ENCODE measurements at regions not wholly inside any gene's neighbourhood (a gene's known extent, or its start where the extent isn't known, plus 50 kb on each side); places are given as distances from the start of the nearest gene placed in this dataset.

DNA sequence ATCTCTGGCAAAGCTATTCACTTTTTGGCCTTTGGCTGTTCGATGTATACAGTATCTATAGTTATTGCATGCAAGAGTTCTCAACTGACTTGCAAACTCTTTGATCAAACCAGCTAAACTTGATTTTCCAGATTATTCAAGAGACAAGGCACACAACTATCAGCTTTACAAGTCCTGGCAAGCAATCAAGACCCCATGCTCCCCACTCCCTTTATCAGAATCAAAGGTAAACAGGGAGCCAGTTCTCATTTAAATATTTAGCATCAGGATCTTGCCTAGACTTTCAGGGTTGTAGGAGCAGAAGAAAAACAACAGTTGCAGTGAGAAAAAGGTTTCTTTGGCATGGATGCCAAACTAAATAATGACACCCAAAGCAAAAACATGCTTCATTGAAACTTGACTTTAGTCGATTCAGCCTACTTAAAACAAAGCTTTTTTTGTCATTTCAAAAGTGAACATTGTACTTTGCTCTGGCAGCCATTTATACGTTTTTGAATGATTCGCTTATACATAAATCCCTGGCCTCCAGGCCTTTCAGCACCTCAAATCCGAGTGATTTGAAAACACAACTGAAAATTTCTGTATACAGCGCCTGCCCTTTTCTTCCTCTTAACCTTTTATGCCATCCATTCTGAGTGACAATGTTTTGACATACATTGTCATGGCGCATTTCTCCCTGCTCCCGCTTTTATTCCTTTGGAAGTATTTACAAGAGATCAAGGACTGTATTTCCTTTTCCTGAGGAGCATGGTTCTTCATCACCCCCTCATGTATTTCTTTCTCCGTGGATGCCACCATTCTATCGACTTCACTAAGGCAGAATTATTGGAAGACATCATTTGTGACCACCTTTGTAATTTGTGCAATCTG, 340.8 kb downstream of the KLF5 start:
- TF ChIP-seq EZH2 (IDR thresholded peaks at IDR 0.05; ENCODE audit: borderline replicate concordance, low read length) = no peak
- TF ChIP-seq, protein P1, sequence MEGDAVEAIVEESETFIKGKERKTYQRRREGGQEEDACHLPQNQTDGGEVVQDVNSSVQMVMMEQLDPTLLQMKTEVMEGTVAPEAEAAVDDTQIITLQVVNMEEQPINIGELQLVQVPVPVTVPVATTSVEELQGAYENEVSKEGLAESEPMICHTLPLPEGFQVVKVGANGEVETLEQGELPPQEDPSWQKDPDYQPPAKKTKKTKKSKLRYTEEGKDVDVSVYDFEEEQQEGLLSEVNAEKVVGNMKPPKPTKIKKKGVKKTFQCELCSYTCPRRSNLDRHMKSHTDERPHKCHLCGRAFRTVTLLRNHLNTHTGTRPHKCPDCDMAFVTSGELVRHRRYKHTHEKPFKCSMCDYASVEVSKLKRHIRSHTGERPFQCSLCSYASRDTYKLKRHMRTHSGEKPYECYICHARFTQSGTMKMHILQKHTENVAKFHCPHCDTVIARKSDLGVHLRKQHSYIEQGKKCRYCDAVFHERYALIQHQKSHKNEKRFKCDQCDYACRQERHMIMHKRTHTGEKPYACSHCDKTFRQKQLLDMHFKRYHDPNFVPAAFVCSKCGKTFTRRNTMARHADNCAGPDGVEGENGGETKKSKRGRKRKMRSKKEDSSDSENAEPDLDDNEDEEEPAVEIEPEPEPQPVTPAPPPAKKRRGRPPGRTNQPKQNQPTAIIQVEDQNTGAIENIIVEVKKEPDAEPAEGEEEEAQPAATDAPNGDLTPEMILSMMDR (IDR thresholded peaks at IDR 0.05; ENCODE audit: low read length) = no peak
